ENCODE measurements at regions not wholly inside any gene's neighbourhood (a gene's known extent, or its start where the extent isn't known, plus 50 kb on each side); places are given as distances from the start of the nearest gene placed in this dataset.

DNA sequence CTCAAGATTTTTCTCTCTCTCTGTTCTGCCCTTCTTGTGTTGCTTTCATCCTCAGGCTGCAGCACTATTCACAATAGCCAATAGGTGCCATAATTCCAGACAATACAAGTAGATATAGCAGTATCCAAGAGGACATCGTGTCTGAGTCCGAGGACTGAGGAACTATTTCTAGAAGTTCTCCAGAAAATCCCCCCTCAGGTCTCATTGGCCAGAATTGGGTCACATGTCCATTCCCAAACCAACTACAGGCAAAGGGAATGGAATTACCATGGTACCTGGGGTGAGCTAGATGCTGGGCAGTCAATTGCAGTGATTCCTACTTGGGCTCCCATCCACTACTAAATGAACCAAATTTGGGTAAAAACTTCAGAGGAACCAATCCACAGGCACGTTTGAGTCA is 301.9 kb upstream of the RASGEF1B start:
- DNase-seq, result no peak

DNA sequence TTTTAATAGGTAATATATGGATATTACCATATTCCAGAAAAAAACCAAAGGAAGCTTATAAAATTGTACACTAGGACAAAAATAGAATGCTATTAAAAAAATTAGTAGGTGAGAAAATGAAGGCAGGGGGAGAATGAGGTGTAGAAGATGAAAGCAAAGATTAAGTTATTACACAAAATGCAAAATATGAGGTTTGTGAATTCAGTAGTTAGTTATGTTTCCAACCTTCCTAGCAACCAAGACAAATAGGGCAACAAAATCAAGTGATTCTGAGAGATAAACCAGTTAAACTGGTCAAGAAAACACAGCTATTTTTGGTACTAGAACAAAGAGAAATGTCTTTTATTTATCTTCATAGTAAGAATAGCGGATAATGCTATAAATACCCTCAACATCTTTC is 300.0 kb upstream of the RASGEF1B start:
- no peak for DNase-seq

DNA sequence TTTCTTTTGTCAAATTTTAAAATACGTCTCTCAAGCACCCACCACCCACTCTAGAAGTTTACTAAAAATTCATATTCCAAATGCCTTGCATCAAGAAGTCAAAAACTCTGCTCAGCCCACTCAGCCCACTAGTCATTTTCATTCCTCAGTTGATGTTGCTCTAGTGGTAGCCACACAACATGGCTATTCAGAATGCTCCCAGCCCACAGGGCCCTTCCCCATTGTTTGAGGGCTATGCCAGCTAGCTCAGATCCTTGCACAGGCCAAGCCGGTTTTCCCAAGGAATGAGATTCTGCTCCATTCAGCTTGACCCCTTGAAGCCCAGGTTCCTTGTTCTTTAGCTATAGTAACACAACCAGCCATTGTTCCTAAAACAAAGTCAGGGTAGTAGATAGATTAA is 297.5 kb upstream of the RASGEF1B start:
- DNase-seq, result no peak

DNA sequence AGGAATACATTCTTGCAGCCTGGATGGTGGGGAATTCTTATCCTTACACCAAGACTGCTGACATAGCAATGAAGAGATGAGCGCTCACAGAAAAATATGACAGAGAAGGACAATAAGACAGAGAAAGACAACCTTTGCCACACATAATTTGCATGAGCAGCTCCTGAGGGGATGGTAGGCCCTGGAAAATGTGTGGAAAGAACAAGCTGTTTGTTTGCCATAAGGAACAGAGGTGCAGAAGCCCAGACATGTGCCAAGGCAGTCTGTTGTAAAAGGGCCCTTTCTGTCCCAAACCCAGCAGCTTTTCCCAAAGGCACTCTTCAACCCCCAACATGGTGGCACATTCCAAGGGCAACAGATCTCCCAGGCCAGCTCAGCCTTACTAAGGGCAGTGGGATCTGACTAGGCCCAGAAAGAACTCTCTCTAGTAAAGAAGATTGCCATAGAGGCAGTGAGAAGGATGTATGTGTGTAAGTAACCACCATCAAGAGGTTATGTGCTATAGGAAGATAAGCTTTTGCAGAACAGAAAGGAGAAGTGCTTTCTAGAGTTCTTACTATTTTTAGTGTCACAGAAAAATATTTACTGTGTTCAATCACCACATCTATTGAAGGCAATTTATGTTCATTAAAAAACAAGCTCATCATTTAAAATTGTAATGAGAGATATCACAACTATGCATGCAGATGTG is 287.0 kb upstream of the RASGEF1B start:
- DNase-seq, result no peak

DNA sequence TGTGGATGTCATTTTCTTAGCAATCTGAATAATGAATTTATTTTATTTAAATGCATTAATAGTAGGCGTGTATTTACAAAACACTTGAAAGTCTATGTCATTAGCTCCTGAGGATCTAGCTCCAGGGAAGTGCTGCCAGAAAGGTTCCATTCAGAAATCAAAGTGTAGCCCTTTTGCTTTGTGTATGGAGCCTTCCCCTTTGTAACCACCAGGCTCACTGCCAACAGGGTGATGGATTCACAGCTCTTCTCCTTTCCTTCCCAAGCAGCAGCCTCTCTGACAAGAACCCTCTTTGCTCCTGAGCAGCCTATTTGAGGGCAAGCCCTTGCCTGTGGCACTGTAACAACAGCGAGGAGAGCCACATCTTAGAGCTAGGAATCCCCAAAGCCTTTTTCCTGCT is 286.0 kb upstream of the RASGEF1B start:
- no peak for DNase-seq

DNA sequence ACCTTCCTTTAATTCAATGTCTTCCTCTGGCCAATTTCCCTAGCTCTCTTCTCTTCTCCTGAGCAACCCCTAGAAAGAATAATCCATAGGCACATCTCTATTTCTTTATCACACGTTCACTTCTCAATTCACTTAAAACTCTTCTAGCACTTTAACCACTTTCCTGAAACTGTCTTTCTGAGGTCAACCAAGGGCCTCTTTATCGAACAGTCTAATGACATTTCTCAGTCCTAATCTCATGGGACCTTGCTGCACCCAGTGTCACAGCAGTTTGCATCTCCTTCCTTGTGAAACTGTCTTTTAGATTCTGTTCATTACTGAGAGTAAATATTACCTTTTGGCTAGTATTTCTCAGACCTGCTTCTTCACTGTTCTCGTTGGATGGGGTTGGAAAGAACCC is 285.3 kb upstream of the RASGEF1B start:
- DNase-seq, result no peak

DNA sequence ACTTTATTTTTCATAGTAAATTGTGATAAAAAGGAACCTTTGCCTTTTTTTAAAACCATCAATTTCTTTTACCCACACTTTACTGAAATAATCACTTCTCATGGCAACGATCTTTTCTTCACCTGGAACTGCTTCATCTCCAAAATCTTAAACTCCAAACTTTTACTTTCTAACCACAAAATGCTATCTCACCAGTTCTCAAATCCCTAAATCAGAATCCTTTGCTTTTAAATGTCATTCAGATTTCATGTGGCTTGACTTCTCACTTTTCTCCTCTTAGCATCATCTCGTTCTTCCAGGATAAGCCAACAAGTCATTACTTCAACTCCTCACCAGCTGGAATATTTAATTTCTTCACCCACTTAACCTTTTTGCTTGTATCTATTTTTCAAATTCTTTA is 284.3 kb upstream of the RASGEF1B start:
- no peak for DNase-seq

DNA sequence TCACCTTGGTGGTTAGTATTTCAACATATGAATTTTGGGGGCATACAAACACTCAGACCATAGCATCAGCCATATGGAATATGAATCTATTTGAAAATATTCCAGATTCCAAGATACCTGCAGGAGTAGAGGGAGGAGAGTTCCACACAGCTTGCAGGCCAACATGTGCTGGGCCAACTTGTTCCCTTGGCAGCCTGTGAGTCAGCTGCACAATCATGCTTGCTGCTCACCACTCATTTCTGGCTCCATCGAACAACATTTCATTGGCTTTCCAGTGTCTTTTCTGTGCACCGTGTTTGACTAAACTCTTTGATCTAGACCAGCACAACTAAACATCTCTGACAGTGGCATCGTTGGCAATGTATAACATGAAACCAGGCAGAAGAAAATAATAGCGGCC is 282.5 kb upstream of the RASGEF1B start:
- DNase-seq, result no peak

DNA sequence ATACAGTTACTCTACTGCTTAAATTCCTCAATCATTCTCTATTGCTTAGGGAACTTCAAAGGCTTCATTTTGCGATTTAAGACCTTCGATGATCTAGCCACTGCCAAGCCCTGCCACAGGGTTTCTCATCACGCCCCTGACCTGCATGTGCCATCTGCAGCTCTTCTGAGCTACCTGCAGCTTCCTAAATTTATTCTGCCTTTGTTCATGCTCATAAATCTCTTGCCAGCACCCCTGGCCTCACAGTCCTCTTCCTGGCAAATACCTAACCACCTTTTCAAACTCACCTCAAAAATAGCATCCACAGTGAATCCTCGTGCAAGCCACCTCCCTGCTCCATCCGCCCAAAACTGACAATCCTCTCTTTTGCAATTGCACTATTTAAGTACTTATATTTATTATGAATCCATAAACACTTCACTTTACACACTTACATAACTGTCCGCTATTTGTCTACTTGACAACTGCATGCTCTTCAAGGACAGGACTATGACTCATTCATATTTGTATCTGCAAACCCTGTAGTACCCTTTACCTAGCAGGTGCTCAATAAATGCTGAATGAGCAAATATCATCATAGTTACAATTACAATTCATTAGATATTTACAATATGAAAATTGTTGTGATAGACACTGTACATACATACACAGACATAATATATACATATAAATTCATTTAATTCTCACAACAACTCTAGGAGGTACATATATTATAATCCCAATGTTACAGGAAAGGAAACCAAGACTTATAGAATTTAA is 280.0 kb upstream of the RASGEF1B start:
- no peak for DNase-seq

DNA sequence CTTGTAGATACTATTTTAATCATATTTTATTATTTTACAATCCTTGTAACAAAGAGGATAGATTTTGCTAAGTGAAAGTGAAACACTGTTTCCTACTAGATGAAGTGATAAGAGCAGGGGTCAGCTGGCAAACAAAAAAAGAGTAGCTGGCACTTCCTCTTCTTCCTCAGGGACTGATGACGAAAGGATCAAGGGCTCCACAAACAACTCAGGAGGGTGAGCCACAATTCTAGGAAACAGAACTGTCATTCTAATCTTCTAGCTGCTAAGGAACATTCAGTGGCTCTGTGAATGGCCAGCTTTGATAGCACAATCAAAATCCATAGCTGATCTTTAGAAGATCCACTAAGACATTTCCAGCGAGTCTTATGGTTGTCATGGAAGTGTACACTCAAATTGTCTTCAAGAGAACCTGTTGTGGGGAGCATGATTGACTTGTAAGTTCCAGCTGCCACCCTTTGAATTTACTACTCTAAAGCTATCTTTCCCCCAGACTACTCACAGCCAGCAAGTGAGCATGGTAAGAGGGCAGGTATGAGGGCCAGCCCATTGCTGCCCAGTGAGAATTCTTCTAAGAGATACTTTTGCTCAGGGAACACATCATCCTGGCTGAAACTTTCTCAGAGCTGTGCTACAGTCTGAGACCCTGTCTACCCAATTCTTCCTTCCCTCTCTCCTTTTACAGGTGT is 275.7 kb upstream of the RASGEF1B start:
- no peak for DNase-seq

DNA sequence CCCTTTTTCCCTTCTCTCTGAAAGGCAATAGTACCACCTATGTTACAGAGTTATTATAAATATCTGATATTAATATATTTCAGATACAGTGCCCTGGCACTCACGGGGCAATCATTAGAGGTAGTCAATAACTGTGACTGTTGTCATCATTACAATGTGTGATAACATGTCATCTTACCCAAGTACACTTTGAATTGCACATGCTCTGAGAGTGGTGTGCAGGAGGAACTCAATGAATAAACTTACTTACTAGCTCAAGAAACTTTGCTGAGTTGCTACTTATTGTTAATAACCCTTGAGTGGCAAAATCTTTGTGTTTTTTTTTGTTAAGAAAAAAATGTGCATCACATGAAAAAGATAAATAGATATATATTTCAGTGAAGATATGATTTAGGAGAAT is 275.1 kb upstream of the RASGEF1B start:
- DNase-seq, result no peak

DNA sequence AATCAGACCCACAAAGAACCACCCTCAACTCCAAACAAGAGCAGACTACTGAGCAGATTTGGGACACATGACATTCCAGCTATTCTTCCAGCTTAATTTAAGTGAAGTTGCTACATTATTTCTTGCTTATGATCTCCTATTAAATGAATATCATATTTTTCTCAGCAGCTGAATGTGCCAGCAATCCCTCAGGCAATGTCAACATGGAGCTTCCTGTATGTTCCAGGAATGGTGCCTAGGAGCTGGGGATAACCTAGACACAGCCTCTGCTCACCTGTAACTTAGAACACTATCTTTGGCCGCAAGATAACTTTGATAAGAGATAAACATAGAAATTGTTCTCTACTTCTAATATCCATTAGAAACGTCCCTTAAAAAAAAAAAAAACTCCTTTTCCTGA is 274.4 kb upstream of the RASGEF1B start:
- DNase-seq, result no peak

DNA sequence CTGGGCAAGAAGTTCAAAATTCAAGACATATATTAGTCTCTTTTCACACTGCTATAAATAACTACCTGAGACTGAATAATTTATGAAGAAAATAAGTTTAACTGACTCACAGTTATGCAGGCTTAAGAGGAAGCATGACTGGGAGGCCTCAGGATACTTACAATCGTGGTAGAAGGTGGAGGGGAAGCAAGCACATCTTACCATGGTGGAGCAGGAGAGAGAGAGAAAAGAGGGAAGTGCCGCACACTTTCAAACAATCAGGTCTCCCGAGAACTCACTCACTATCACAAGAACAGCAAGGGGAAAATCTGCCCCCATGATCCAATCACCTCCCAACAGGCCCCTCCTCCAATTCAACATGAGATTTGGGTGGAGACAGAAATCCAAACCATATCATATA is 273.3 kb upstream of the RASGEF1B start:
- no peak for DNase-seq

DNA sequence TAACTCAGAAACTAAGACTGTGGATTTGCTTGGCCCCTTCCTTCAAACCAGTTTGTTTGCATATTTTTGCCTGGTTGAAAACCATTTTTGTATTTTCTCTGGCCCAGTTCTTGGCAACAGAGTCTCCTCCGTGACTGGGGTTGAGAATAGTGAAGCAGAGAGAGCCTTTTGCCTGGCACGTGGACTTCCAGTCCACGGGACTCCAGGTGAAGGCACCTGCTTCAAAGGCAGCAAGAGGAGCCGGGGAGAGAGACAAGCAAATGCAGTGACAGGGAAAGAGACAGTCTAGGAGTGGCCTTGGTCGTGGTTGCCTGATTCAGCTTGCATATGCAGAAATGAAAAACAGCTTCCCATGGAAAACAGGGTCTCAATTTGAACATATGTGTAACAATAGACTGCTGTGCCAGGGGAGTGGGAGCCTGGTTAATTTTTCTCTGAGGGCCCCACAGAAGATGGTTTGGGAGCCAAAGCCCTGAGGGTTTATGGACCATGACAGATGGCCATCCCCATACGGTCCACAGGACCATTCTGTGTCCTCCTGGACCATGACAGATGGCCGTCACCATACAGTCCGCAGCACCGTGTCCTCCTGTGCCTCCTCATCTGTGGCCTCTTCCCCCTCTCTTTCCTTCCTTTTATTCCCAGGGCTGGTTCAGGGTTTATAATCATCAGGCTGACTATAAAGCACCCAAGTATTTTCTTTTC is 272.2 kb upstream of the RASGEF1B start:
- no peak for DNase-seq

DNA sequence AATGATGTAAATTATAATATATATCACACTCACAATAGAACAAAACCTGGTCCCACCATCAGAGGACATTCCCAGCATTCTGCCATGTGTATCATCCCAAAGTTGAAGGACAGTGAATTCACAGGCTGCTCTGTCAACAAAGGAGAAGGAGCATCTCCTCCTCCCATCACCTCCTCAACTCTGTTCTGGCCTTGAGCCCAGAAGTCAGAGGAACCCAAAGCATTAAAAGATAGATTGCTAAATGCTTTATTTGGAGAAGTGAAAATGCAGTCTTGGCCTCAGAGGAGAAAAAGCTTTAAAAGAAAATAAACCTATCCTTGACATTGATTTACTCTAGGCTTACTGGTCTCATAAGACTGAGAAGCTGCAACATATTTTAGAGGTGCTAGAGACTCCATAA is 268.8 kb upstream of the RASGEF1B start:
- no peak for DNase-seq

DNA sequence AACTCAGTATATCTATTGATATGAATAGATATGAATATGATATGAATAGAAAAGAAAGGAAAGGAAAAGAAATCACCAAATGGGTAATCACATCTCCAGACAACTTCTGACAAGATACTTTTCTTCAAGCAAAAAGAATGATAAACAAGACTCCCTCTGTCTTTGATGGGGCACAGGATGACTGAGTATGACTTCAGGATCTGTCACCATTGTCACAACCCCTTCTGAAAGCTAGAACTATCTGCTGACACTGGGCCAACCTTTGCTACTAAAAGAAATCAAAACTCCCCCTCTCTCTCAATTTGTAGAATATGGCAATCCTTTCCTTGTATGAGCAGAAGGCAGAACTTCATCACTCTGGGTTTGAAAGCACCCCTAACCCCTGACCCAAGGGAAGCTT is 267.2 kb upstream of the RASGEF1B start:
- no peak for DNase-seq

DNA sequence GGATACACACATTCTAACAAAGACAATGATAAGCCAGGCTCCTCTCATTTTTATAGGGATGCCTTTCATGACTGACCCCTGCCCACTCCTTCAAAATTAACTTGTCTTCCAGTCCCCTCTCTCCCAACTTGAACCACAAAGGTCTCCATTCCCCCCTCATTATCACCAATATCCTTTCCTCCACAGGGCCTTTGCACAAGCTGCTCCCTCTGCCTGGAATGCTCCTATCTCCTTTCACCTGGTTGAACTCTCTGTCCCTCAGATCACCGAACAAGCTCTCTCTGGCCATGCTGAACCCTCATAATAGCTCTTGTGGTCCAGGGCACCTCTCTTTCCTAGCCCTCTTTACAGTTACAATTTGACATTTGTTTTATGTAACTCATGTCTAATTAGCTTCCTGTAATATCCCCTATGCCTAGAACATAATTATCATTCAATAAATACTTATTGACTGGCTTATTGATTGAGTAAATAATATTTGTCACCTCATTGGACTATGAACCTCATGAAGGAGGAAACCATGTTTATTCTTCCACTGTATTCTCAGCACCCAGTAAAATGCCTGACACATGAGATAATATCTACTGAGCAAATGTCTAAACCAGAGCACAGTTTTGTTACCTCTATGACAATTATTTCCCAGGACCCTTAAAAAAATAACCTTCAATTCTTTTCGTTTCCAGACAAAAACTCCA is 266.3 kb upstream of the RASGEF1B start:
- DNase-seq, result no peak

DNA sequence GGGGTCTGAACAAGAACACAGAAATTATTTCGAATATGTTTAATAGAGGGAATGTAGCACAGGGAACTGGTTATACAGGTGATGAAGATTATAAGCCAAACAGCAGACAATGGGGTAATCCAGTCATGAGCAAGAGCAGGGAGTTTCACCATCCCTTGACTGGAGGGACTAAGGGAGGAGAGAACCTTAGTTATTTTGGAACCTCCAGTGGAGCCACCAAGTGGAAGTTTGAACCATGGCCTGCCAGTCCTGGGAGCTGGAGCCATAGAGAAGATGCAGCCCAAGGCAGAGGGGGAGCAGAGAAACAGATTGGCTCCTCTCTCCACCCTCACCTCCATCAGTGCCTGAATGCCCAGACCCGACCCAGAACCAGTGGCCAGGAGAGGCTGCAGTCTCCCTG is 264.6 kb upstream of the RASGEF1B start:
- DNase-seq, result no peak

DNA sequence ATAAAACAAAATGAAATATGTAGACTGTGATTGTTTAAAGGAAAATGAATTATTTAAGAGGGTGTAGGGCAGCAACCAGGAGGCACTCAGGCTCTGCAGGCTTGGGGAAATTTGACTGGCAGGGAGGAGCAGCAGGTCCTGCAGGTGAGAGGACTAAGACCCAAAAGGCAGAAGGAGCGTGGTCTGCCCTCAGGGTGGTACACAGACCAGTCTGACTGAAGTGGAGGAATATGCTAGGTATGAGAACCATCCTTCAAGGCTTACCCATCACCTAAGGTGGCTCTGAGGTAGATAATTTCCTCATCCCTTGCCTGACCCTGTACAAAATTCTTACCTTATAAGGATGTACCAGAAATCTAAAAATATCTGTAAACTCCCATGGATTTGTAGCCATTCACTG is 261.3 kb upstream of the RASGEF1B start:
- no peak for DNase-seq

DNA sequence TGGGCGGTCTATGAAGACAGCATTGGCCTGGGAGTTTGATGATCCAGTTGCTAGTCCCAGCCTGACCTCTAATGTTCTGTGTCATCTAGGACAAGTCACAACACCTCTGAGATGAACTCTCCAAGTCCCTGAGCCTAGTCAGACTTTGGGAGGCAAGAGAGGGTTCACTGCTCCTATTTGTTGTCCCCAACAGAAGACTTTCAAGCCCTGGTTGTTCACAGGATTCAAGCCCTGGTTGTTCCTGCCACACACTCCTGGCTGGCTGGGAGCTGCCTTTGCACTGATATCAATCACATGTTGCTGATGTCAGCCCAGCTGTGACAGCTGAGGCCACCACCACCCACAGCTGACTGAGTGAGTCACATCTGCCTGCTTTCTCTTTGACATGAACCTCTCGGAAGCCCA is 253.2 kb upstream of the RASGEF1B start:
- DNase-seq, result peak; percentile 40

DNA sequence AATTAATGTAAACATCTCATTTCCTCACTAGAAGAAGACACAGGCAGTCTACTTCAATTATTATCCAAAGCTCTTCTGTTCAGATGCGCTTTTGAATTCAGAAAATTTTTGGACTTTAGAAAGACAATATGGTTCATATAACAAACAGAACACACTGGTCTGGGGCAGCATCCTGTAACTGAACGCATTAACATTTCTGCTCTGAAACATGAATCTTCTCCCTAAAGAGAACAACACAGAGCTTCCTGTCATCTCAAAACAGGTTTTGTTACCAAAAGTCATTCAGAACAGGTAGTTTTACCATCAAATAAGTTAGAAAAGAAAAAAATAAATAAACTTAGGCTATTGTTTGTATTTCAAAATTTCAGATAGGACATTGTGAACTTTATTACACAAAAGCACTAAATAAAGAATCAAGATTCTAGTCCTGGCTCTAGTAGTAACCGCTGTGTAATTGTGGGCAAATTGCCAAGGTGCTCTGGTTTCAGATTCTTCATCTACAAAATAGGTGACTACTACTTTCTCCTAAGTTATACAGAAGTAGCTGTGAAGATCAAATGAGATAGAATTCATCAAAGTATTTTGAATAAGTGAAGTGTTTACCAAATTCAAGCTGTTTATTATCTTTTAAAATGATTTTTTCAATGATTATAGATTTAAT is 252.3 kb upstream of the RASGEF1B start:
- DNase-seq, result no peak

Measured in skin of body (tissue), 1 donor.